WTC11 (cell line): ENCODE measurements at regions not wholly inside any gene's neighbourhood (a gene's known extent, or its start where the extent isn't known, plus 50 kb on each side); places are given as distances from the start of the nearest gene placed in this dataset.

Source experiments
- ATAC-seq: fragments of 200-7000 bp; cut with Tn5 transposase; 2 replicates; pipeline ENCODE4 v1.10.0; 2021; ENCODE audit warnings: mild to moderate bottlenecking, moderate library complexity
- CTCF ChIA-PET: fragments of 300-600 bp; sonication (Branson Sonifier 250); formaldehyde crosslinking; loops from one replicate; lab custom pipeline; 2021; ENCODE audit warnings: antibody characterized with exemption; lab: Charles Lee
- POLR2A ChIA-PET: fragments of 350-600 bp; sonication (Branson Sonifier 250); formaldehyde crosslinking; loops from one replicate; lab custom pipeline; 2021; ENCODE audit warnings: antibody characterized with exemption; lab: Charles Lee
- DNase-seq: peaks from one replicate; pipeline ENCODE4 v3.0.0; 2021; ENCODE audit warnings: low spot score
- H3K27ac Mint-ChIP-seq: 2 replicates; pipeline ENCODE4 v1.8.0; 2021; ENCODE audit warnings: mixed read lengths
- H3K27me3 Mint-ChIP-seq: 2 replicates; pipeline ENCODE4 v1.8.0; 2021; ENCODE audit warnings: low read depth, mild to moderate bottlenecking, moderate library complexity, mixed read lengths
- H3K36me3 Mint-ChIP-seq: 2 replicates; pipeline ENCODE4 v1.8.0; 2021; ENCODE audit warnings: mixed read lengths
- H3K4me1 Mint-ChIP-seq: 2 replicates; pipeline ENCODE4 v1.8.0; 2022; ENCODE audit warnings: mixed read lengths
- H3K4me3 Mint-ChIP-seq: 2 replicates; pipeline ENCODE4 v1.8.0; 2021; ENCODE audit warnings: mild to moderate bottlenecking, moderate library complexity, mixed read lengths
- H3K9me3 Mint-ChIP-seq: 2 replicates; pipeline ENCODE4 v1.8.0; 2021; ENCODE audit warnings: mixed read lengths
- AFF4 ChIP-seq: sonication (generic); formaldehyde crosslinking; IDR thresholded peaks from 2 replicates; pipeline ENCODE4 v1.8.1; 2023; ENCODE audit warnings: mild to moderate bottlenecking, missing genetic modification reagents, borderline replicate concordance
- E2F1 ChIP-seq: sonication (generic); formaldehyde crosslinking; IDR thresholded peaks from 2 replicates; pipeline ENCODE4 v1.8.0; 2022; ENCODE audit warnings: mild to moderate bottlenecking, missing genetic modification reagents
- E2F5 ChIP-seq: sonication (generic); formaldehyde crosslinking; IDR thresholded peaks from 2 replicates; pipeline ENCODE4 v1.8.1; 2022; ENCODE audit warnings: mild to moderate bottlenecking, moderate library complexity, missing genetic modification reagents
- ELF4 ChIP-seq: sonication (generic); formaldehyde crosslinking; IDR thresholded peaks from 2 replicates; pipeline ENCODE4 v1.8.1; 2022; ENCODE audit warnings: low read depth, mild to moderate bottlenecking, moderate library complexity, missing genetic modification reagents
- ESRRA ChIP-seq: sonication (generic); formaldehyde crosslinking; IDR thresholded peaks from 2 replicates; pipeline ENCODE4 v1.8.1; 2022; ENCODE audit warnings: mild to moderate bottlenecking, missing genetic modification reagents, borderline replicate concordance
- GTF2I ChIP-seq: fragments of 250-450 bp; sonication (Bioruptor Pico); conservative IDR thresholded peaks from 2 replicates; pipeline ENCODE4 v1.4.0; 2021; ENCODE audit warnings: mild to moderate bottlenecking
- IRF1 ChIP-seq: sonication (generic); formaldehyde crosslinking; IDR thresholded peaks from 2 replicates; pipeline ENCODE4 v1.8.0; 2023; ENCODE audit warnings: missing genetic modification reagents
- KAT7 ChIP-seq: sonication (generic); formaldehyde crosslinking; IDR thresholded peaks from 2 replicates; pipeline ENCODE4 v1.8.1; 2023; ENCODE audit warnings: missing genetic modification reagents, mild to moderate bottlenecking, borderline replicate concordance
- NFATC4 ChIP-seq: fragments of 250-450 bp; sonication (Bioruptor Pico); IDR thresholded peaks from 2 replicates; pipeline ENCODE4 v1.9.0; 2021; ENCODE audit warnings: mild to moderate bottlenecking
- NR3C1 ChIP-seq: sonication (generic); formaldehyde crosslinking; conservative IDR thresholded peaks from 2 replicates; pipeline ENCODE4 v1.8.1; 2023; ENCODE audit warnings: low read depth, mild to moderate bottlenecking, missing genetic modification reagents
- SMAD3 ChIP-seq: sonication (generic); formaldehyde crosslinking; IDR thresholded peaks from 2 replicates; pipeline ENCODE4 v1.8.0; 2022; ENCODE audit warnings: missing genetic modification reagents, mild to moderate bottlenecking, borderline replicate concordance
- SMAD4 ChIP-seq: sonication (generic); formaldehyde crosslinking; IDR thresholded peaks from 2 replicates; pipeline ENCODE4 v1.8.0; 2022; ENCODE audit warnings: mild to moderate bottlenecking, missing genetic modification reagents
- TCF7 ChIP-seq: sonication (generic); formaldehyde crosslinking; IDR thresholded peaks from 2 replicates; pipeline ENCODE4 v1.8.0; 2022; ENCODE audit warnings: mild to moderate bottlenecking, low read depth, missing genetic modification reagents, moderate library complexity
- TP53 ChIP-seq: sonication (generic); formaldehyde crosslinking; IDR thresholded peaks from 2 replicates; pipeline ENCODE4 v1.8.1; 2023; ENCODE audit warnings: mild to moderate bottlenecking, missing genetic modification reagents
- USF1 ChIP-seq: sonication (generic); formaldehyde crosslinking; IDR thresholded peaks from 2 replicates; pipeline ENCODE4 v1.8.0; 2022; ENCODE audit warnings: mild to moderate bottlenecking, missing genetic modification reagents
- ZNF219 ChIP-seq: sonication (generic); formaldehyde crosslinking; IDR thresholded peaks from 2 replicates; pipeline ENCODE4 v1.8.0; 2023; ENCODE audit warnings: missing genetic modification reagents, mild to moderate bottlenecking, borderline replicate concordance
- ZNF263 ChIP-seq: sonication (generic); formaldehyde crosslinking; IDR thresholded peaks from 2 replicates; pipeline ENCODE4 v1.8.1; 2022; ENCODE audit warnings: low read depth, mild to moderate bottlenecking, moderate library complexity, missing genetic modification reagents
- TF ChIP-seq, protein P1 (sequence below): sonication (generic); formaldehyde crosslinking; IDR thresholded peaks from 2 replicates; pipeline ENCODE4 v1.8.0; 2022; ENCODE audit warnings: missing genetic modification reagents
- TF ChIP-seq, protein P2 (sequence below): fragments of 250-450 bp; sonication (Bioruptor Pico); IDR thresholded peaks from 2 replicates; pipeline ENCODE4 v1.9.0; 2021; ENCODE audit warnings: mild to moderate bottlenecking
- TF ChIP-seq, protein P3 (sequence below): sonication (generic); formaldehyde crosslinking; IDR thresholded peaks from 2 replicates; pipeline ENCODE4 v1.8.0; 2023; ENCODE audit warnings: mild to moderate bottlenecking, missing genetic modification reagents

DNA sequence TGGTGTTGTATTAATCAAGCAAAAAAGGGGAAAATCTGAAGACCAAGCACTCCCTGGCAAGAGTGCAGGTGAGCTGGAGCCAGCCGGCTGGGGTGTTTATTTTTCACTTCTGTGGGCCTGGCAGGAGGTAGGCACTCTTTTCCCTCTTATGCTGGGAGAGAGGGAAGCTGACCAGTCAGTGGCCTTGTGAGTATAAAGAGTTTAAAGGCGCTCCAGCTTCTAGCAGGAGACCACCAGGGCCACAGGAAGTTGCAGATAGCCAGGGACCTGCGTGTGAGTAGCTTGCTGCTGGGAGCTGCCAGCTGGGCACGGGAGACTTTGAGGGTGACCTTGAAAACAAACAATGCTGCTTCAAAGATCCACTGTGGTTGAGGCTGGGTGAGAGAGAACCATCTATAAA lies 217.4 kb upstream of the PWP1 start:
- TF ChIP-seq KAT7 (CRISPR knock-in tag) (no peak), E2F5 (CRISPR knock-in tag) (no peak)
- TF ChIP-seq, protein P1, sequence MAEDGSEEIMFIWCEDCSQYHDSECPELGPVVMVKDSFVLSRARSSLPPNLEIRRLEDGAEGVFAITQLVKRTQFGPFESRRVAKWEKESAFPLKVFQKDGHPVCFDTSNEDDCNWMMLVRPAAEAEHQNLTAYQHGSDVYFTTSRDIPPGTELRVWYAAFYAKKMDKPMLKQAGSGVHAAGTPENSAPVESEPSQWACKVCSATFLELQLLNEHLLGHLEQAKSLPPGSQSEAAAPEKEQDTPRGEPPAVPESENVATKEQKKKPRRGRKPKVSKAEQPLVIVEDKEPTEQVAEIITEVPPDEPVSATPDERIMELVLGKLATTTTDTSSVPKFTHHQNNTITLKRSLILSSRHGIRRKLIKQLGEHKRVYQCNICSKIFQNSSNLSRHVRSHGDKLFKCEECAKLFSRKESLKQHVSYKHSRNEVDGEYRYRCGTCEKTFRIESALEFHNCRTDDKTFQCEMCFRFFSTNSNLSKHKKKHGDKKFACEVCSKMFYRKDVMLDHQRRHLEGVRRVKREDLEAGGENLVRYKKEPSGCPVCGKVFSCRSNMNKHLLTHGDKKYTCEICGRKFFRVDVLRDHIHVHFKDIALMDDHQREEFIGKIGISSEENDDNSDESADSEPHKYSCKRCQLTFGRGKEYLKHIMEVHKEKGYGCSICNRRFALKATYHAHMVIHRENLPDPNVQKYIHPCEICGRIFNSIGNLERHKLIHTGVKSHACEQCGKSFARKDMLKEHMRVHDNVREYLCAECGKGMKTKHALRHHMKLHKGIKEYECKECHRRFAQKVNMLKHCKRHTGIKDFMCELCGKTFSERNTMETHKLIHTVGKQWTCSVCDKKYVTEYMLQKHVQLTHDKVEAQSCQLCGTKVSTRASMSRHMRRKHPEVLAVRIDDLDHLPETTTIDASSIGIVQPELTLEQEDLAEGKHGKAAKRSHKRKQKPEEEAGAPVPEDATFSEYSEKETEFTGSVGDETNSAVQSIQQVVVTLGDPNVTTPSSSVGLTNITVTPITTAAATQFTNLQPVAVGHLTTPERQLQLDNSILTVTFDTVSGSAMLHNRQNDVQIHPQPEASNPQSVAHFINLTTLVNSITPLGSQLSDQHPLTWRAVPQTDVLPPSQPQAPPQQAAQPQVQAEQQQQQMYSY (CRISPR knock-in tag), result no peak
- Mint-ChIP-seq H3K27ac (no peak overlapping the region), H3K36me3 (no peaks in the 10 kb centered on the region), H3K4me1 (peaks cover 22% of the 10 kb centered on the region), H3K9me3 (no peaks in the 10 kb centered on the region), H3K27me3 (peaks cover 3% of the 10 kb centered on the region), H3K4me3 (no peak overlapping the region)
- DNase-seq (no peak), ATAC-seq (peak; percentile 25)
- ChIA-PET CTCF (interaction anchor here (0.6 to 3.1 kb wide), 8 partner anchors 11 to 336 kb away, joined by 3 to 16 read pairs (median 3); no protein-coding TSS in a partner anchor), POLR2A (no interaction called here)

- Mint-ChIP-seq H3K4me1 (peaks cover 22% of the 10 kb centered on the region), H3K9me3 (no peaks in the 10 kb centered on the region), H3K4me3 (no peak overlapping the region), H3K27ac (no peak overlapping the region), H3K27me3 (peaks cover 3% of the 10 kb centered on the region), H3K36me3 (no peaks in the 10 kb centered on the region)
- POLR2A ChIA-PET, result no interaction called here
- CTCF ChIA-PET, result interaction anchor here (0.9 to 3.1 kb wide), 3 partner anchors 96 to 337 kb away, joined by 3 to 16 read pairs (median 3); no protein-coding TSS in a partner anchor
- ATAC-seq (no peak), DNase-seq (no peak)
- TF ChIP-seq ZNF219 (no peak), SMAD3 (CRISPR knock-in tag) (no peak), ZNF263 (CRISPR knock-in tag) (no peak), ESRRA (no peak), NFATC4 (no peak), E2F1 (no peak), AFF4 (CRISPR knock-in tag) (no peak), NR3C1 (CRISPR knock-in tag) (no peak), SMAD4 (no peak), TP53 (CRISPR knock-in tag) (no peak), IRF1 (CRISPR knock-in tag) (no peak), ELF4 (CRISPR knock-in tag) (no peak), USF1 (CRISPR knock-in tag) (no peak), GTF2I (CRISPR knock-in tag) (no peak), TCF7 (no peak)
- TF ChIP-seq, protein P2, sequence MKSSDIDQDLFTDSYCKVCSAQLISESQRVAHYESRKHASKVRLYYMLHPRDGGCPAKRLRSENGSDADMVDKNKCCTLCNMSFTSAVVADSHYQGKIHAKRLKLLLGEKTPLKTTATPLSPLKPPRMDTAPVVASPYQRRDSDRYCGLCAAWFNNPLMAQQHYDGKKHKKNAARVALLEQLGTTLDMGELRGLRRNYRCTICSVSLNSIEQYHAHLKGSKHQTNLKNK, result no peak
- TF ChIP-seq, protein P3, sequence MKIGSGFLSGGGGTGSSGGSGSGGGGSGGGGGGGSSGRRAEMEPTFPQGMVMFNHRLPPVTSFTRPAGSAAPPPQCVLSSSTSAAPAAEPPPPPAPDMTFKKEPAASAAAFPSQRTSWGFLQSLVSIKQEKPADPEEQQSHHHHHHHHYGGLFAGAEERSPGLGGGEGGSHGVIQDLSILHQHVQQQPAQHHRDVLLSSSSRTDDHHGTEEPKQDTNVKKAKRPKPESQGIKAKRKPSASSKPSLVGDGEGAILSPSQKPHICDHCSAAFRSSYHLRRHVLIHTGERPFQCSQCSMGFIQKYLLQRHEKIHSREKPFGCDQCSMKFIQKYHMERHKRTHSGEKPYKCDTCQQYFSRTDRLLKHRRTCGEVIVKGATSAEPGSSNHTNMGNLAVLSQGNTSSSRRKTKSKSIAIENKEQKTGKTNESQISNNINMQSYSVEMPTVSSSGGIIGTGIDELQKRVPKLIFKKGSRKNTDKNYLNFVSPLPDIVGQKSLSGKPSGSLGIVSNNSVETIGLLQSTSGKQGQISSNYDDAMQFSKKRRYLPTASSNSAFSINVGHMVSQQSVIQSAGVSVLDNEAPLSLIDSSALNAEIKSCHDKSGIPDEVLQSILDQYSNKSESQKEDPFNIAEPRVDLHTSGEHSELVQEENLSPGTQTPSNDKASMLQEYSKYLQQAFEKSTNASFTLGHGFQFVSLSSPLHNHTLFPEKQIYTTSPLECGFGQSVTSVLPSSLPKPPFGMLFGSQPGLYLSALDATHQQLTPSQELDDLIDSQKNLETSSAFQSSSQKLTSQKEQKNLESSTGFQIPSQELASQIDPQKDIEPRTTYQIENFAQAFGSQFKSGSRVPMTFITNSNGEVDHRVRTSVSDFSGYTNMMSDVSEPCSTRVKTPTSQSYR (CRISPR knock-in tag), result no peak
Observed at GRCh38 chr12:107469011-107469410, 216.6 kb upstream of the PWP1 start.
